Stimulated activated CD4-positive, alpha-beta T cell treated with anti-CD3 and anti-CD28 coated beads, Interleukin-1b, Interleukin-23, amount 100 ng/mL, for 48 hours (primary cell): ENCODE measurements at regions not wholly inside any gene's neighbourhood (a gene's known extent, or its start where the extent isn't known, plus 50 kb on each side); places are given as distances from the start of the nearest gene placed in this dataset.

Experiments used
- DNase-seq: peaks from one replicate; pipeline ENCODE4 v3.0.0-alpha.2; 2020

DNA sequence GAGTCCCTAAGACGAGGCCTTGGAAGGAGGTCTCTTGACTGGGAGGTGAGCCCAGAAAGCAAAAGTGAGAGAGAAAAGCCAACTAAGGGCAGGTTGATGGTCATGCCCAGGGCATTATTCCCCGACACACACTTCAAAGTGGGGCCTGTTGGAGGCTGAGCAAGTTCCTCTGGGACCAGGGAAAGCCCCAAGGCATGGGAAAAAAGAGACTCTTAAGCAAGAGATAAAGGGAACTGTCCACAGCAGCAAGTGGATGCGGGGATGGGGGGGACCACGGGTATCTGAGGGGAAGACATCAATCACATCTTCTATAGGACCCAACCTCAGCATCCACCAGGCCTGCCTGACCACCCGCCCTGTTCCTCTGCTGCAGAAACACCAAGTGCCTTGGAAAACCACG lies 119.9 kb upstream of the MAFB start:
- no peak for DNase-seq

DNA sequence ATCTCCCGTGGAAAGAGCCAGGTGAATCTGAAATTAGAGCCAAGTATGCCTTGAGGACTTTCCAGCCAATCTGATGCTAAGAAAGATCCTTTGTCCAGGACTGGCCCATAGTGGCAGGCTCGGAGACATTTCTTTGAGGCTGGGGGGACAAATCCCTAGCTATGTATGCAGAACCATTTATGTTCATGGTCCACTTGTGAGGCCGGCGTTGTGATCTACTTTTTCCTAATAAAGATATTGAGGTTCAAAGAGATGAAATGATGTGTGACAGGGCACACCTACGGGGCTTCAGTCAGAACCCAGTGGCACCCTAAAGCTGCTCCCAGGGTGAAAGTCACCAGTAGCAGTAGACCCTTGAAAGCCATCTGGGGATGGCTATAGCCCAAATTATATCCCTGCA lies 120.3 kb upstream of the MAFB start:
- DNase-seq, result no peak

- DNase-seq, result no peak
Observed at GRCh38 chr20:40810332-40811000, 121.4 kb upstream of the MAFB start.

GRCh38 chr20:40811004-40811403 lies 122.0 kb upstream of the MAFB start:
- no peak for DNase-seq

DNA sequence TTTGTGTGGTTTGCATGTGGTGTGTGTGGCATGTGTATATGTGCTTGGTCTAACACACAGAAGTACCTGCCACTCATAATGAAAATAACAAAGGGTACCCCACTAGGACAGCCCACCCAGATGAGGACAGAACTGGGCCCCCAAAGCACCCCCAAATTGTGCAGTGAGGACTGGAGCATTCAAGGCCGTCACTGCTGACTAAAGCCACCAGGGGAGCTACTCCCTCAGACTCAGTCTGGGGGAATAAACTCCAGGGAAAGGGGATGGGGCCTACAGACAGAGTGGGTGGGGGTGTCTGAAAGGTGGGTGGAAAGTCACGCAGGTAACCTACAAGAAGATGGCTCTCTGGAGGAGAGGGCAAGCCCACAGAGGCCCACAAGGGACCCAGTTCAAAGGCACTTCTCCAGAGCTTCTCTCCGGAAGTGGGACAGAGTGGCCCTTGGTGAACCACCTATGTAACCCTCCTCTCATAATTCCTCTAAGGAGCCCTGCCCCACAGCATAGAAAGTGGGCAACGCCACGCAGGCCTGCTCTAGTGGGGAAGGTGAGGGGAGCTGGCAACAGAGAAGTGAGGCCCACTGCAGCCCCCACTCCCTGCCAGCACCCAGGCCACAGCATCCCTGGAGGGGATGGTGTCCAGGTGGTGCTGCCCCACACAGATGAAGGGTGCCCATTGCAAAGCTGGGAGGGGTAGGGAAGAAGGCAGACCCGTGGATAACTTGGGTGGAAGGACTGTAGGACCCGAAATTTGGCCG lies 122.8 kb upstream of the MAFB start:
- DNase-seq, result no peak

GRCh38 chr20:40812415-40812925 lies 123.4 kb upstream of the MAFB start:
- no peak for DNase-seq

DNA sequence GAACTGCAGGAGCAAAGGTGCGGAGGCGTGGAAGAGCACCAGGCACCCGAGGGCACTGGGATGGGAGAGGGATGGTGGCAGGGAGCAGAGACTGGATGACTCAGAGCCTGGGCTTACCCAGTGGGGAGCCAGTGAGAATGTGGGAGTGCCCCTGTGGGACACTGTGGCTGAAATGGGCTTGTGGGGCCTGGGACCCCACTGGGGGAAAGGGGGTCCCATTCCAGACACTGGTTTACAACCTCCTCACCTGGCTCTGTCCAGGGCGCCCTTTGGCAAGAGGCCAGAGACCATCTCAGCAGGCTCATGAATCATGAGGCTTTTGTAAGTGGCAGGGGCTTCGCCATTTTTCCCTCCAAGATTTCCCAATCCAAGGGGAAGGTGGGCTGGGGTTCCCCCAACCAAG lies 124.0 kb upstream of the MAFB start:
- DNase-seq, result no peak

DNA sequence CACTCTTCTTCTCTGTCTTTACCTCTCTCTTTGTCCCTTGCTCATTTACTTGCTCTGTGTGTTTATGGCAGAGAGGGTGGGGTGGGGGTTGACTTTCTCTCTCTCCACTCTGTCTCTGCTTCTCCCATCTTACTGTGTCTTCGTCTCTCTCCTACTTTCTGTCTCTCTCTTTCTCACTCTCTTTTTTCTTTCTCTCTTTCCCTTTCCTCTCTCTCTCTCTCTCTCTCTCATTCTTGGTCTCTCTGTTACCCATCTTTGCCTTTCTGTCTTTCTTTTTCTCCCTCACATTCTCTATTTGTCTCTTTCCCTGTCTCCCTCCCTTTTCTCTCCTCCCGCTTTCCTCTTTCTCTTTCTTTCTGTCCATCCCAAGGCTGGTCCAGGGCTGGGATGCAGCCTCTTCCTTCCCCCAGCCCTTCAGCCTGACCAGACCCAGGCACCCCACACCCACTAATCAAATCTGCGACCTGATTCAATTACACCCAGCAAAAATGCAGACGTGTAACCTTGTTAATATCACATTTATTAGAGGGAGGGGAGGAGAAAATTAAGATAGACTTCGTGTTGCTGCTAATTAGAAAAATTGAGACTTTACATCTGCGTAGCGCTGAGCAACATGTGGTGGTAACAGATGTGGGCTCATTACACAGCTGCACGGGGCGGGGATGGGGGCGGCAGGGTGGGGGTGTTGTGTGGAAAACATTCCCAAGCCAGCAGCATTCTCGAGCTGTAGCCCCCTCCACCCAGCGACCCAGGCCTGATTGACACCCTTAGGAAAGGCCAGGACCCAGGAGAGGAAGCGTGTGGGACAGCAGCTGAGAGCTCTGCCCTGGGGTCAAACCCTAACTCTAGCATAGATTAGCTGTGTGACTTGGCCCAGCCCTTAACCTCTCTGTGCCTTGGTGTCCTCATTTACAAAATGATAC lies 124.9 kb upstream of the MAFB start:
- no peak for DNase-seq

DNA sequence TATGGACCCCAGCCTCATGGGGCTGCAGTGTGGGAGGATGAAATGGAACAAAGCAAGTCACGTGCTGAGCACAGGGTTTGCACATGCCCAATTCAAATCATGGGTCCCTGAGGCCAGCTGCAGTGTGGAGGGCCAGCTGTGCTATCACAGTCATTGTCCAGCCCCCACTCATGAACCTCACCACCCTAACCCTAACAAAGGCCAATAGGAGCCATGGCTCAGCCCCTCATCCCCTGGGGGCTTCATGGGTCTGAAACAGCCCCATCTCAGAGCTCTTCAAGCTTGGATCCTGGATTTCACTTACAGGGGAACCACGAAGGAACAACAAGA lies 125.6 kb upstream of the MAFB start:
- DNase-seq, result no peak

DNA sequence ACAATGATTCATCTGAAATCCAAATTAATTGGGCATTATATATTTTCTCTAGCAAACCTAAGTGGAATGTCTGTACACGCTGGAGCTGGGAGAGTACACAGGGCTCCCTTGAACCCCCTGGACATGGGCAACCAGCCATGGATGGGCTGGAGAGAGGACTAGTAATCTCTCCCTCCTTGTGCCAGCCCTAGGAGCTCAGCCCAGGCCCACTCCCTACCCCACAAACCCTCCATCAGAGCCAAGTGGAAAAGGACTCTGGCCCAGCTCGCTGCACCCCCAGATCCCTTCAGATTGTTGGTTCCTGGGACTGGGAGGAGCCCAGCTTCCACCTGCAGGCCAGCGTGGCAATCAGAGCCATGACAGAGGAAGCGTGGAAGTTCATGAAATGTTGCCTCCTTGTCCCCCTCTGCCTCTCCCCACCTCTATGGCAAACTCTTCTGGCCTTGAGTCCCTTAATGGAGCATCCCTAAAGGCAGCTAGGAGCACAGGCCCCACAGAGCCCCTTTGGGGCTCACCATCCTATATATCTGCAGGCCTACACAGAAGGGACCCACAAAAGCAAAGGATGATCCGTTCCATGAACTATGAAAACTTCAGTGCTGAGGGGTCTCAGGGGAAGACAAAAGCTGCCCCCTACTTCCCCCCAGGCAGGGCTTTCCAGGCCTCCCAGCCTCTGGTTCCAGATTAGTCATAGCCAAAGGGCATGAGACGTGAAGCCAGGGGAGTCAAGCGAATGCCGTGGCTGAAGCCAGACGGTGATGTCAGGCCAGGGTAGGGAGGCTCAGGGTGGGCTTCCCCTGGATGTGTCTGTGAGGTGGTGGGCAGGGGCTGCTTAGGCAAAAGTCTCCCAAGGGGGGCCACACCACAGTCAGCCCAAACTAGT lies 126.4 kb upstream of the MAFB start:
- no peak for DNase-seq

DNA sequence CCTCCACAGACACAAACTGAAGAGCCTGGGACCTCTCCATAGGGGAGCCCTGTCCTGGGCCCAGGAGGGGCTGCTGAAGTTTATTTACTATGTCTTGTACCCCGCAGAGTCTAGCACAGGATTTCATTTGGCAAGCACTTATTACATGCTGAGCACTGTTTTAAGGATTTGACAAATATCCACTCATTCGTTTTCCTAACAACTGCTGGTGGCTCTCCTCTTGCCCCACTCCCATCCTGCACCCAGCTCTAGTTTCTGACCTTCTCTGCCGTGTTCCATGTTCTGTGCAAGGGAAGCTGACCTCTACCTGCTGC lies 127.0 kb upstream of the MAFB start:
- no peak for DNase-seq

DNA sequence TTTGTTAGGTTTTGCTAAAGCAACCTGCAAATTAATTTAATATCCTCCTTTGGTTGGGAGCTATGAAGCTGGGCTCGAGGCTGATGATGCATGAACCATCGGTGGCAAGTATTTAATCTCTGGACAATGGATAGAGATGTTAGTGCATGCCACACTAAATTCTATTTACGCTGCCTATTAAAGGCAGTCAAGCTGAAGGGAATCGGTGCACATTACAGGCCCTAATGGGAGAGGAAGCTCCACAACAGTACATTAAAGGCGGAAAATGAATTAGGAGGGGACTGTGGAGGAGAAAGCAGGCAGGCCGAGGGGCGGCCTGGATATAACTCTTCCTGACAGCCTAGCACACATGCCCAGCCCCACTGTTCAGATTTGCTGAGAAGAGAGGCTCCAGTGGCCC lies 132.4 kb upstream of the MAFB start:
- no peak for DNase-seq

- DNase-seq, result no peak
Observed at GRCh38 chr20:40826699-40827098, 137.7 kb upstream of the MAFB start.

- no peak for DNase-seq
Observed at GRCh38 chr20:40835321-40835720, 146.3 kb upstream of the MAFB start.

DNA sequence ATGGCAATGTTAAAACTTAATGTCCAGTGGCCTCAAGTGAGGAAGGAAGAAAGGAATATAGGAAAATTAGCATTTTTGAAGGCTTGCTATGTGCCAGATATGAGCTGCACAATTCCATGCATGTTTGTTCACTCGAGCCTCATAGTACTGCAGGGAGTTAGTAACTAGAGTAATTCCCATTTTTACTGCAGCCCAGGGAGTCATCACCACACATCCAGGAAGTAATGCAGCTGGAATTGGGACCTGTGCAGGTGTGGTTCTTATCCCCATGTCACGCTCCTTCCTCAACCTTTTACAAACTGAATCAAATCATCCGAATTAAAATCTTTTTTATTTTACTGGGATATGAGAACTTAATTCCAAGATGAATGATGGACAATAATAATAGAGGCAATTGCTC lies 149.5 kb upstream of the MAFB start:
- no peak for DNase-seq

DNA sequence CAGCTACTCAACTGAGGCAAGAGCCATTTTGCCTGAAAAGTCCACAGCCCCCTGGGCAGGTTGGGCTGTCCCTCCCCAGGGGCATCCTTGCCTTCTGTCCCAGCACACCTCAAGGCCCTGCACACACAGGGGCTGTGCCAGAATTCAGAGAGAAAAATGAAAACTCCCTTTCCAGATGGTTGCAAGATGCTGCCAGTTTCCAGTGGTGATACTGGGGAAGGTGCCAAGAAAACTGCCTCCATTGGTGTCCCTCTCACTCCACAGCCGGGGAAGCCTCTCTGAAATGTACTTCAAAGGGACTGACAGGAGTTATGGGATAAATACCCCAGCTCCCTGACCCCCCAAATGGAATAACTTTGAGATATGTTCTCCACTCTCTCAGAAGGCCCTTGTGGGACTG lies 154.2 kb upstream of the MAFB start:
- no peak for DNase-seq

DNA sequence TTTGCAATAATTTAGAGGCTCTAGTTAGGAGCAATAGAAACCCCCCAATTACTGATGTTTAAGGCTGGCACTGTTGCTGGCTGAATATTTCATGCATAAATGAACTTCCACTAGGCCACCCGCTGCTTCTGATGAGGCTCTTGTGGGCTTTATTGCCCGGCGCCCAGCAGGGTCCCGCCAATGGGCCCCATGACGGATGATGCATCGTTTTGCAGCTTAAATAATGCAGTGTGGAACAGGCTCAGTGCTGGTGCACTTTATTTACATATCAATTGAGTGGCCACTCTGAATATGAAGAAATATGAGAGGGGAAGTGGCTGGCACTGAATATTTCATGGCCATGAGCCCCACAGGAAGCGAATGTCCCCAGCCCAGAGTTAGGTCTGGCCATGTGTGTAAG lies 155.3 kb upstream of the MAFB start:
- DNase-seq, result no peak

DNA sequence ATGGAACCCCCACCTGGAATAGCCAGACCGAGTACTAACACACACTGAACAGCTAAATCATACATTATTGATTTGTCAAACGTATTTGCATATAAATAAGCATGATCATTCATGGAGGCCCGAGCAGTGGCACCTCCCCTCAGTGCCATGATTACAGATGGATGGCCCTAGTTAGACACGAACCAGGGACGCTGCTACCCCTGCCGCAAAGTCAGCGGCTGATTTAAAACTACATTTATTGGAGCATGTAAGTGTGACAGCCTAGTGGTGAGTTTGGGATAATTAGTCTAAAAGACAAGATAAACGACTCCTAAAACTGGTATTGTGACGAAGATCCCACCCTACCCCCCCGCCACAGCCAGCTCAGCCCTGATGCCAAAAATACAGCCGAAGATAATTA lies 159.1 kb upstream of the MAFB start:
- no peak for DNase-seq

- no peak for DNase-seq
Observed at GRCh38 chr20:40848526-40848925, 159.5 kb upstream of the MAFB start.

DNA sequence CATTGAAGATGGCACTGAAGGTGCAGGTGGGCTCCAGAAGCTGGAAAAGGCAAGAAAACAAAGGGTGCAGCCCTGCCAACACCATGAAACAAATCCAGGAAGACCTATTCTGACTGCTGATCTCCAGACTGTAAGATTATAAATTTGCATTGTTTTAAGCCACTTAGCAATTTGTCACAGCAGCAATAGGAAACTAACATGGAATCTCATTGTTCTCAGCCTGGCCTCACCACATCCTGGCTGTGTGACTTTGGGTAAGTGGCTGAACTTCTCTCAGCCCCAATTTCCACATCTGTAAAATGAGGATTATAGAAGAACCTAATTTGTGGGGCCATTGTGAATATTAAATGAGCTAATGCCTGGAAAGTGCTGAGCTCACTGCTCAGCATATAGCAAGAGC lies 160.4 kb upstream of the MAFB start:
- no peak for DNase-seq

- DNase-seq, result no peak
Observed at GRCh38 chr20:40851051-40851450, 162.0 kb upstream of the MAFB start.

- no peak for DNase-seq
Observed at GRCh38 chr20:40855269-40855668, 166.2 kb upstream of the MAFB start.

DNA sequence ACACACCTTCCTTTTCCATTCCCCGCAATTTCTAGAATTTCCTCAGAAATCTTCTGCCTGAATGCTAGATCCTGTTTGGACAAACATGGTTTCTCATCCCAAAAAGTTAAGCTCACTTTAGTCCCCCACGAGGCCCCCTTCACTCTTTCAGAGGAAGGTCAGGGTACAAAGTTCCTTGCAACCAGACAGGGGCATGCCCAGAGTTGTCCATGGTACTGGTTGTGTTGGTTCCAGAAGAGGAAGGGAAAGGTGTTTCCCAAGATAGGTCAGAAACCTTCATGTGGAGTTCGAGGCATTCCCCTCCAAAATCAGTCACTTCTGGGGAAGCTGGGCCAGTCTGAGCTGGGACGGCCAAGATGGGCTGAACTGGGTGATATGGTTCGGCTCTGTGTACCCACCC lies 167.6 kb upstream of the MAFB start:
- DNase-seq, result no peak
